Left colon (tissue), 2 donors: ENCODE measurements at regions not wholly inside any gene's neighbourhood (a gene's known extent, or its start where the extent isn't known, plus 50 kb on each side); places are given as distances from the start of the nearest gene placed in this dataset.
A peak's percentile ranks its signal among the peaks of the same experiment; 100 is the strongest.
"Not testable (repeated sequence)": the region's sequence is repeated elsewhere in the genome, so short reads cannot be mapped to it uniquely, and the experiment has no call there.

Experiments
- ATAC-seq: fragments of 200-7000 bp; cut with Tn5 transposase; one replicate; pipeline ENCODE4 v1.9.1; 2020; ENCODE audit warnings: mild to moderate bottlenecking, moderate library complexity
- DNase-seq, 2 donors: peaks; one replicate each; pipeline ENCODE4 v3.0.0-alpha.2; 2020
- intact Hi-C, 2 donors: fragments of 100-400 bp; cut with DNase I in 1 of 2; cut with micrococcal nuclease in 1 of 2; formaldehyde crosslinking; loops; one replicate each; pipeline versions ENCODE4 v1.11.2 to v1.14.0; 2022; cut with DNase I, micrococcal nuclease
- donor health status: DM: no; HTN: no; CAD: no.
- donor health status: DM: yes; HTN: yes; CAD: no.

GRCh38 chr2:238502088-238502810, 75.5 kb downstream of the ASB1 start:
- ATAC-seq (no peak), DNase-seq (no peak)
- intact Hi-C loops: no loop called here

- no peak for DNase-seq
- intact Hi-C loops: no loop called here
Measured at GRCh38 chr2:238502956-238503791, 76.4 kb downstream of the ASB1 start.

GRCh38 chr2:238504181-238504931, 77.6 kb downstream of the ASB1 start:
- no peak for DNase-seq
- no peak for ATAC-seq
- intact Hi-C loops: no loop called here

More at GRCh38 chr2:238502956-238503791, 76.4 kb downstream of the ASB1 start:
- no peak for ATAC-seq

- intact Hi-C loops: no loop called here
- no peak for ATAC-seq
- DNase-seq: no peak
Measured at GRCh38 chr2:238505119-238505891, 78.6 kb downstream of the ASB1 start.

- no peak for ATAC-seq
- intact Hi-C loops: no loop called here
- DNase-seq: no peak
Measured at GRCh38 chr2:238505892-238506280, 79.2 kb downstream of the ASB1 start.

GRCh38 chr2:238506371-238507068, 79.8 kb downstream of the ASB1 start:
- no peak for ATAC-seq
- peak in 1 of 2 donors; percentile 5 for DNase-seq
- intact Hi-C loops: no loop called here

- ATAC-seq: no peak
- intact Hi-C loops: no loop called here
- no peak for DNase-seq
Measured at GRCh38 chr2:238507836-238508235, 81.1 kb downstream of the ASB1 start.

- no peak for ATAC-seq
- DNase-seq: no peak
- intact Hi-C loops: no loop called here
Measured at GRCh38 chr2:238509151-238509835, 82.6 kb downstream of the ASB1 start.

- ATAC-seq (no peak), DNase-seq (no peak)
- intact Hi-C loops: no loop called here
Measured at GRCh38 chr2:238509903-238510302, 83.2 kb downstream of the ASB1 start.

GRCh38 chr2:238510911-238511613, 84.3 kb downstream of the ASB1 start:
- intact Hi-C loops: no loop called here
- ATAC-seq (no peak), DNase-seq (no peak)

- ATAC-seq (no peak), DNase-seq (no peak)
- intact Hi-C loops: no loop called here
Measured at GRCh38 chr2:238511614-238511950, 84.9 kb downstream of the ASB1 start.

GRCh38 chr2:238512247-238512867, 85.6 kb downstream of the ASB1 start:
- no peak for ATAC-seq
- no peak for DNase-seq
- intact Hi-C loops: no loop called here

GRCh38 chr2:238513346-238513745, 86.6 kb downstream of the ASB1 start:
- ATAC-seq: no peak
- intact Hi-C loops: no loop called here

GRCh38 chr2:238514024-238514423, 87.3 kb downstream of the ASB1 start:
- intact Hi-C loops, ATAC-seq, DNase-seq: not testable (repeated sequence)

More at GRCh38 chr2:238513346-238513745, 86.6 kb downstream of the ASB1 start:
- DNase-seq: peak in 1 of 2 donors; percentile 27

- intact Hi-C loops: no loop called here
- DNase-seq: no peak
Measured at GRCh38 chr2:238515377-238515776, 88.7 kb downstream of the ASB1 start.

GRCh38 chr2:238517209-238517608, 90.5 kb downstream of the ASB1 start:
- no peak for DNase-seq
- intact Hi-C loops: no loop called here
- ATAC-seq: no peak

More at GRCh38 chr2:238515377-238515776, 88.7 kb downstream of the ASB1 start:
- ATAC-seq: no peak
